ENCODE measurements at regions not wholly inside any gene's neighbourhood (a gene's known extent, or its start where the extent isn't known, plus 50 kb on each side); places are given as distances from the start of the nearest gene placed in this dataset.

GRCh38 chr2:6780765-6781274 lies 84.9 kb downstream of the CMPK2 start:
- Mint-ChIP-seq H3K9me3 (peaks cover 92% of the 10 kb centered on the region), H3K36me3 (peaks cover 76% of the 10 kb centered on the region), H3K27ac (no peak overlapping the region), H3K27me3 (ENCODE audit: low read depth) (peaks cover 11% of the 10 kb centered on the region), H3K4me1 (no peaks in the 10 kb centered on the region), H3K4me3 (no peak overlapping the region)
- no peak for DNase-seq (ENCODE audit: low spot score)
- CTCF ChIA-PET: no interaction called here
- no peak for ATAC-seq
- TF ChIP-seq GRHL2 (CRISPR knock-in tag; IDR thresholded peaks at IDR 0.05; ENCODE audit: insufficient replicate concordance, severe bottlenecking): no peak
- no peak for TF ChIP-seq FOXP1 (CRISPR knock-in tag; IDR thresholded peaks at IDR 0.05; ENCODE audit: borderline replicate concordance)
- TF ChIP-seq ZBTB43 (CRISPR knock-in tag; IDR thresholded peaks at IDR 0.05): no peak
- TF ChIP-seq EMX1 (CRISPR knock-in tag; IDR thresholded peaks at IDR 0.05): no peak
- TF ChIP-seq E2F1 (CRISPR knock-in tag; IDR thresholded peaks at IDR 0.05): no peak
- no peak for TF ChIP-seq AR (CRISPR knock-in tag; IDR thresholded peaks at IDR 0.05)
- no peak for TF ChIP-seq TEAD1 (CRISPR knock-in tag; IDR thresholded peaks at IDR 0.05)
- TF ChIP-seq STAT6 (CRISPR knock-in tag; conservative IDR thresholded peaks at IDR 0.05; ENCODE audit: low read depth): no peak
- no peak for TF ChIP-seq GABPB1 (CRISPR knock-in tag; IDR thresholded peaks at IDR 0.05)
- no peak for TF ChIP-seq ELF4 (CRISPR knock-in tag; IDR thresholded peaks at IDR 0.05; ENCODE audit: low read depth)
- TF ChIP-seq TP53 (CRISPR knock-in tag; IDR thresholded peaks at IDR 0.05): no peak
- no peak for TF ChIP-seq ATF3 (CRISPR knock-in tag; conservative IDR thresholded peaks at IDR 0.05)
- no peak for TF ChIP-seq MXD4 (CRISPR knock-in tag; IDR thresholded peaks at IDR 0.05; ENCODE audit: borderline replicate concordance)
- no peak for TF ChIP-seq NFE2L1 (CRISPR knock-in tag; IDR thresholded peaks at IDR 0.05)
- POLR2A ChIA-PET: no interaction called here

GRCh38 chr2:6782517-6783237 lies 83.0 kb downstream of the CMPK2 start:
- DNase-seq (ENCODE audit: low spot score) (no peak), ATAC-seq (no peak)
- H3K36me3 Mint-ChIP-seq: peaks cover 79% of the 10 kb centered on the region
- H3K27me3 Mint-ChIP-seq (ENCODE audit: low read depth): peaks cover 16% of the 10 kb centered on the region
- no peaks in the 10 kb centered on the region for H3K4me1 Mint-ChIP-seq
- H3K4me3 Mint-ChIP-seq: no peak overlapping the region
- ChIA-PET POLR2A (no interaction called here), CTCF (no interaction called here)
- H3K9me3 Mint-ChIP-seq: peaks cover 97% of the 10 kb centered on the region
- H3K27ac Mint-ChIP-seq: no peak overlapping the region
- no peak for TF ChIP-seq ZNF425 (CRISPR knock-in tag; conservative IDR thresholded peaks at IDR 0.05)
- no peak for TF ChIP-seq ELF4 (CRISPR knock-in tag; IDR thresholded peaks at IDR 0.05; ENCODE audit: low read depth)
- TF ChIP-seq RORB (CRISPR knock-in tag; IDR thresholded peaks at IDR 0.05): no peak
- no peak for TF ChIP-seq ETV6 (CRISPR knock-in tag; IDR thresholded peaks at IDR 0.05)
- no peak for TF ChIP-seq CDX4 (CRISPR knock-in tag; IDR thresholded peaks at IDR 0.05; ENCODE audit: borderline replicate concordance)
- no peak for TF ChIP-seq ZNF423 (CRISPR knock-in tag; IDR thresholded peaks at IDR 0.05)
- no peak for TF ChIP-seq KAT7 (CRISPR knock-in tag; IDR thresholded peaks at IDR 0.05; ENCODE audit: borderline replicate concordance)
- no peak for TF ChIP-seq ZSCAN18 (CRISPR knock-in tag; IDR thresholded peaks at IDR 0.05)

All from WTC11 (cell line).